Lower leg skin (tissue), 3 donors: ENCODE measurements at regions not wholly inside any gene's neighbourhood (a gene's known extent, or its start where the extent isn't known, plus 50 kb on each side); places are given as distances from the start of the nearest gene placed in this dataset.

Experiments used
- POLR2A ChIP-seq, 2 donors: fragments of 450-650 bp; IDR thresholded peaks; one replicate each; pipeline ENCODE4 v1.6.1; 2016 to 2017; ENCODE audit warnings: antibody characterized with exemption in 2 of 2, mild to moderate bottlenecking in 1 of 2, moderate library complexity in 1 of 2
- TF ChIP-seq, protein P1 (sequence below), 3 donors: fragments of 450-650 bp; IDR thresholded peaks; one replicate each; pipeline ENCODE4 v1.5.1; 2016; ENCODE audit warnings: antibody characterized with exemption in 3 of 3, mild to moderate bottlenecking in 3 of 3, moderate library complexity in 2 of 3

DNA sequence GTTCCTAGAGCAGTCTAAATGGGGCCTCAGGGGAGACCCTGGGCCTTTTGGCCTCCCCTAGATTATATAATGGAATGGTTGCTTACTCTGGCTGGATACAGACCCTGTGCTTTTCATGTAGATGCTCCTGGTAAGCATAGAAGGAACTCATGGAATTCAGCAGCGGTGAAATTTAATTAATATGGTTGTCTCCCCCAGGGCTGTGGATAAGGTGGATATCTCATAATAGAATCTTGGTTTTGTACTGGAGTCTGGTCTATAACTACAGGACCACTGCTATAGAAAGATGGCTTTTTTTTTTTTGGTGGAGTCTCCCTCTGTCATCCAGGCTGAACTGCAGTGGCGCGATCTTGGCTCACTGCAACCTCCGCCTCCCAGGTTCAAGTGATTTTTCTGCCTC, 84.5 kb downstream of the HRH4 start:
- no peak for TF ChIP-seq POLR2A (IDR thresholded peaks at IDR 0.05)
- TF ChIP-seq, protein P1, sequence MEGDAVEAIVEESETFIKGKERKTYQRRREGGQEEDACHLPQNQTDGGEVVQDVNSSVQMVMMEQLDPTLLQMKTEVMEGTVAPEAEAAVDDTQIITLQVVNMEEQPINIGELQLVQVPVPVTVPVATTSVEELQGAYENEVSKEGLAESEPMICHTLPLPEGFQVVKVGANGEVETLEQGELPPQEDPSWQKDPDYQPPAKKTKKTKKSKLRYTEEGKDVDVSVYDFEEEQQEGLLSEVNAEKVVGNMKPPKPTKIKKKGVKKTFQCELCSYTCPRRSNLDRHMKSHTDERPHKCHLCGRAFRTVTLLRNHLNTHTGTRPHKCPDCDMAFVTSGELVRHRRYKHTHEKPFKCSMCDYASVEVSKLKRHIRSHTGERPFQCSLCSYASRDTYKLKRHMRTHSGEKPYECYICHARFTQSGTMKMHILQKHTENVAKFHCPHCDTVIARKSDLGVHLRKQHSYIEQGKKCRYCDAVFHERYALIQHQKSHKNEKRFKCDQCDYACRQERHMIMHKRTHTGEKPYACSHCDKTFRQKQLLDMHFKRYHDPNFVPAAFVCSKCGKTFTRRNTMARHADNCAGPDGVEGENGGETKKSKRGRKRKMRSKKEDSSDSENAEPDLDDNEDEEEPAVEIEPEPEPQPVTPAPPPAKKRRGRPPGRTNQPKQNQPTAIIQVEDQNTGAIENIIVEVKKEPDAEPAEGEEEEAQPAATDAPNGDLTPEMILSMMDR (IDR thresholded peaks at IDR 0.05) = no peak
